GM18505 (cell line): ENCODE measurements at regions not wholly inside any gene's neighbourhood (a gene's known extent, or its start where the extent isn't known, plus 50 kb on each side); places are given as distances from the start of the nearest gene placed in this dataset.
"Not testable (repeated sequence)": the region's sequence is repeated elsewhere in the genome, so short reads cannot be mapped to it uniquely, and the experiment has no call there.

Experiments
- ATAC-seq: cut with Tn5 transposase; IDR thresholded peaks from one replicate; pipeline ENCODE4 v1.9.1; 2021; ENCODE audit not compliant: unreplicated experiment
- POLR2A ChIP-seq: IDR thresholded peaks from 4 replicates; pipeline ENCODE4 v1.6.1; 2011; ENCODE audit warnings: borderline replicate concordance; ENCODE audit not compliant: insufficient read depth, insufficient read length; ENCODE audit errors: extremely low read depth

GRCh38 chr3:59213860-59214259 lies 164.0 kb upstream of the CFAP20DC start:
- no peak for ATAC-seq
- TF ChIP-seq POLR2A = no peak

DNA sequence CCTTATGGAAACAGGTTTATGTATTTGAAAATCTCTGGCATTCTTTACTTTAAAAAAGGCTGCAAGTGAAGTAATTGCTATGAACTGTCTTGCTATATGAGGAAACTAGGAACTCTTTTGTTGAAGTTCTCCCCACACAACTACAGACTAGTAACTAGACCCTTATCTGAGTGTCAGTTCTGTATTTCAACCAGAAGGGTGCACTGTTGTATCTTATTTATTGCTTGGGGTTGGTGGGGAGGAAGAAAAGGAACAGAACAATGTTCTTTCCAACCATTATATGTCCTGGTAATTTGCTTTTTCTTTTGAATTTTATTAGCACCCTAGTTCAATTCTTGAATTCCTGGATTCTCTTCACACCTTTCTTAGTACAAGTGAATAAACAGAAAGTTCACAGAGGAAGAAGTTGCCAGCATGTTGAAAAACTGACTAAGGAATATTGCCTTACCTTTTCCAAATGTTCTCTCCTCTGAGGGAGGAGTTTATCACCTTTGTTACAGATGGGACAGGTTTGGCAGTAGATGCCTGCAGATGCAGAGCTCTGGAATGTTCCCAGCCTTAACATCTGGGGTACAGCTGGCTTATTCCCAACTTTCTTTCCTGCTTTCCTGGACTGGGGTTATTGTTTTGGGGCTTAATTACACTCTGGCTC lies 162.4 kb upstream of the CFAP20DC start:
- no peak for TF ChIP-seq POLR2A
- no peak for ATAC-seq

DNA sequence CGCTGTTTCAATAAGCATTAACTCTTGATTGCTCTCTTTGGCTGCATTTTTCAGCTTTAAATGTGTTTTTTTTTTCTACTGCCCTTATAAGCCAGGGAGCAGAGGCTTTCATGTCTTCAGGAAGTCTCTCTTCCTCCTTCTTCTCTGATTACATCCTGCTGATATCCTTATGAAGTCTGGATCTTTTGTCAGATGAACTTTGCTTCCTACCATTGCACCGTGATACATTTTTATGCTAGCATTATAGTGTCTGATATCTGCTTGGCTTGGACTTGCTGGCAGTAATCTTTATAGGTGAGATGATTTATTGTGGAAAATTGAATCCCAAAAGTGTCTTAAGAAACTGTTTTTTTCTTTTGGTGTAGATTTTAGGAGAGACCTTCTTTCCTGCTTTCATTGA lies 160.4 kb upstream of the CFAP20DC start:
- ATAC-seq = no peak
- TF ChIP-seq POLR2A = no peak

GRCh38 chr3:59192473-59192872 lies 142.6 kb upstream of the CFAP20DC start:
- ATAC-seq = no peak

GRCh38 chr3:59191651-59192050 lies 141.8 kb upstream of the CFAP20DC start:
- no peak for TF ChIP-seq POLR2A
- no peak for ATAC-seq

More at GRCh38 chr3:59192473-59192872, 142.6 kb upstream of the CFAP20DC start:
- TF ChIP-seq POLR2A = no peak

DNA sequence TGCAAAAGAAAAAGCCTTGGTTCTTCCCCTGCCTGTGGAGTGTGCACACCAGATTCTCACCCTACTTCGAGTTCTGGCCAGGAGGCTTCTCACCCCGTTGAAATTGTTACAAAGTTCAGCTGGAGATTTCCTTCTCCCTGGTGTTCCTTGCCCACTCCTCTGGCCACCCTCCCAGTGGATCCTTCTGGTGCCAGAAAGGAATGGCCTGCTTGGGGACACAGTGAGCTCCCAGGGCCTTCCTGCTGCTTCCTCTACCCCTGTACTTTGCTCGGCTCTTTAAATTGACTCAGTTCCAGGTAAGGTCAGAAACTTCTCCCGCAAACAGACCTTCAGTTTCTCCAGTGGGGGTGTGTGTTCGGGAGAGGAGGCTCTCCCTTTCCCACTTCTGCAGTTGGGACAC lies 140.1 kb upstream of the CFAP20DC start:
- no peak for TF ChIP-seq POLR2A
- ATAC-seq = no peak

GRCh38 chr3:59189526-59189925 lies 139.7 kb upstream of the CFAP20DC start:
- no peak for ATAC-seq
- TF ChIP-seq POLR2A = no peak

- TF ChIP-seq POLR2A = no peak
- no peak for ATAC-seq
These were observed 136.9 kb upstream of the CFAP20DC start for GRCh38 chr3:59186725-59187124.

- no peak for TF ChIP-seq POLR2A
- ATAC-seq = no peak
These were observed 136.0 kb upstream of the CFAP20DC start for GRCh38 chr3:59185591-59186369.

DNA sequence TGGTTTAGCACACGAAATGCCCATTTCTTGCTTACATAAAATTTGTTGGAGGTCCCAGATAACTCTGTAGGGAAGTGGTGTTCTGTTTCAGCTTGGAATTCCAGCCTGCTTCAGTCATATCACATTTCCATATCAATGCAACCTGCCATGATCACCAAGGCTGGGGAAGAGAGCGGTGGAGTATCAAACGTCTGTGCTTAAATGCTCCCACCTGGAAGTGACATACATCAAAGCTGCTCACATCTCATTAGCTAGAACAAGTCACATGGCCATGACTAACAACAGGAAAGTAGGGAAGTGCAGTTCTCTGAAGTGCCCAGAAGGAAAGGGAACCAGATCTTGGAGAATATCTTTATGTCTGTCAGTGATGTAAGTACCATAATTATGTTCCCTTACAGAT lies 130.2 kb upstream of the CFAP20DC start:
- no peak for ATAC-seq
- TF ChIP-seq POLR2A = no peak

DNA sequence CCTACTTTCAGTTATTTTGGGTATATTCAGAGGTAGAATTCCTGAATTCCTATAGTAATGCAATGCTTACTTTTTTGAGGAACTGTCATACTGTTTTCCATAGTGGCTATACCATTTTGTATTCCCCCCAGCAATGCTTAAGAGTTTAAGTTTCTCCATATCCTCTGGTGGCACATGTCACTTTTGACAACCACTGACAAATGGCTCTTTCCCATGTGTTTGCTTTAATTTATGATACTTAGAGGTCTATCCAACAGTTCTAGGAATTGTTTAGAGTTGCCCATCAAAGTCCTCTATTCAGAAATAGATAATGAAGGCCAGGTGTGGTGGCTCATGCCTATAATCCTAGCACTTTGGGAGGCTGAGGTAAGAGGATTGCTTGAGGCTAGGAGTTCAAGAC lies 128.9 kb upstream of the CFAP20DC start:
- TF ChIP-seq POLR2A = no peak
- ATAC-seq = no peak

- no peak for ATAC-seq
These were observed 121.7 kb upstream of the CFAP20DC start for GRCh38 chr3:59171491-59171890.

DNA sequence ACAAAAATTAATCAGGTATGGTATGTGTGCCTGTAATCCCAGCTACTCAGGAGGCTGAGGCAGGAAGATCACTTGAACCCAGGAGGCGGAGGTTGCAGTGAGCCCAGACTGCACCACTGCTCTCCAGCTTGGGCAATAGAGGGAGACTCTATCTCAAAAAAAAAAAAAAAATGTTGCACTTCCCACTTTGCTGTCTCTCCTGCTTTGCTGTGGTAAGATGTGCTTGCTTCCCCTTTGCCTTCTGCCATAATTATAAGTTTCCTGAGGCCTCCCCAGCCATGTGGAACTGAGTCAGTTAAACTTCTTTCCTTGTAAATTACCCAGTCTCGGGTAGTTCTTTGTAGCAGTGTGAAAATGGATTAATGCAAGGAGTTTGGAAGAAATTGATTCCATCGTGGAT lies 120.3 kb upstream of the CFAP20DC start:
- ATAC-seq = not testable (repeated sequence)

More at GRCh38 chr3:59171491-59171890, 121.7 kb upstream of the CFAP20DC start:
- no peak for TF ChIP-seq POLR2A

DNA sequence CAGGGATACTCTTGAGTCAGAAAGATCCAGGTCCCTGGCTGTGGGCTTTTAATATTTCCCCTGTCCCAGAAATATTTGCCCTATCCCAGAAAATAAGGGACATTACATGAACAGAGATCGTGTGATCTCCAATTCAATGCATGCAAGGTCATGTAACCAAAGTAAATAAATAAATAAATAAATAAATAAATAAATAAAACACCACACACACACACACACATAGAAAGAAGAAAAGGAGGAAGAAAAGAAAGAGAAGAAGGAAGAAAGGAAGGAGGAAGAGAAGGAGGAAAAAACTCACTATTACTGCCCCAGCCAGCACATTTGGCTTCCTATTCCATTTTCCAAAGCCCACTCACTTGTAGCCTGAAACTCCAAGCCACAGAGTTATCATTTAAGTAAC lies 117.9 kb upstream of the CFAP20DC start:
- TF ChIP-seq POLR2A = no peak
- ATAC-seq = no peak

DNA sequence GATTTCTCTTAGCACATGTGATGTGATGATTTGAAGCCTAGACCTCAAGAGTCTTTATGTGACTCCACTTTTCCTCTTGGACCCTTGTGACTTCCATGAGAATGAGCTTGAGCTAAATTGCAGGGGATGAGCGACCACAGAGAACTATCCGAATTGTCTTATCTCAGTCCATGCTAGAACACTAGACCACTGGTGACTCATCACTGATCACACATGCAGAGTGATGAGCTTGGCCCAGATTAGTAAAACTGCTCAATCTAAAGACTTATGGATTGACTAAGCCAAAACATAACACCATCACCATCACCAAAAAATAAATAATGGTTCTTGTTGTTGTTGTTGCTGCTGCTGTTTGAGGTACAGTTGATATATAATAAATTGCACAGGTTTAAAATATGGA lies 114.1 kb upstream of the CFAP20DC start:
- no peak for TF ChIP-seq POLR2A
- ATAC-seq = no peak

GRCh38 chr3:59161048-59161447 lies 111.2 kb upstream of the CFAP20DC start:
- ATAC-seq = no peak

More at GRCh38 chr3:59161048-59161447, 111.2 kb upstream of the CFAP20DC start:
- no peak for TF ChIP-seq POLR2A
